CD14-positive monocyte (primary cell): ENCODE measurements at regions not wholly inside any gene's neighbourhood (a gene's known extent, or its start where the extent isn't known, plus 50 kb on each side); places are given as distances from the start of the nearest gene placed in this dataset.

Experiments
- DNase-seq, 3 donors: peaks; one replicate each; pipeline ENCODE4 v3.0.0-alpha.2; 2011 to 2022
- H2AFZ ChIP-seq: 2 replicates; pipeline ENCODE4 v1.6.0; 2012; ENCODE audit warnings: mild to moderate bottlenecking, low read depth, low read length, inconsistent platforms; ENCODE audit not compliant: insufficient read depth, poor library complexity, severe bottlenecking
- H3K27ac ChIP-seq, 2 donors: 1 replicate in 1 of 2; 2 replicates in 1 of 2; pipeline ENCODE4 v1.5.1; 2012 to 2013; ENCODE audit warnings: low read length in 2 of 2, control low read depth in 1 of 2, inconsistent platforms in 1 of 2, low read depth in 1 of 2, mild to moderate bottlenecking in 1 of 2
- H3K27me3 ChIP-seq, 2 donors: one replicate each; pipeline versions ENCODE4 v1.6.0 to v1.6.1; 2011 to 2013; ENCODE audit warnings: low read length in 2 of 2; ENCODE audit not compliant: control insufficient read depth in 2 of 2, insufficient read depth in 2 of 2
- H3K36me3 ChIP-seq, 2 donors: replicated peaks in 1 of 2; 1 replicate in 1 of 2; 2 replicates in 1 of 2; pipeline versions ENCODE4 v1.5.1 to v1.6.1; 2012 to 2013; ENCODE audit warnings: low read length in 2 of 2, control low read depth in 1 of 2, inconsistent platforms in 1 of 2, mild to moderate bottlenecking in 1 of 2; ENCODE audit not compliant: insufficient read depth in 2 of 2, control insufficient read depth in 1 of 2
- H3K4me1 ChIP-seq, 2 donors: 1 replicate in 1 of 2; 2 replicates in 1 of 2; pipeline versions ENCODE4 v1.5.1 to v1.6.1; 2012 to 2013; ENCODE audit warnings: low read length in 2 of 2, control low read depth in 1 of 2, inconsistent platforms in 1 of 2, mild to moderate bottlenecking in 1 of 2, moderate library complexity in 1 of 2; ENCODE audit not compliant: insufficient read depth in 2 of 2, control insufficient read depth in 1 of 2
- H3K4me2 ChIP-seq: replicated peaks from 2 replicates; pipeline ENCODE3; 2012; ENCODE audit warnings: low read length, moderate library complexity, mild to moderate bottlenecking; ENCODE audit not compliant: poor library complexity, severe bottlenecking; ENCODE audit errors: extremely low read depth
- H3K4me3 ChIP-seq, 3 experiments: fragments of 200-600 bp in 1 of 3; sonication (generic) in 1 of 3; replicated peaks in 1 of 3; 1 replicate in 2 of 3; 2 replicates in 1 of 3; pipeline ENCODE4 v1.5.1; 2011 to 2013; ENCODE audit warnings: low read length in 3 of 3, mild to moderate bottlenecking in 3 of 3, control low read depth in 2 of 3, low read depth in 2 of 3, inconsistent platforms in 1 of 3, moderate library complexity in 1 of 3
- H3K79me2 ChIP-seq: 2 replicates; pipeline ENCODE4 v1.6.0; 2012; ENCODE audit warnings: mild to moderate bottlenecking, control low read depth, inconsistent platforms, low read length, moderate library complexity; ENCODE audit not compliant: insufficient read depth
- H3K9ac ChIP-seq: 2 replicates; pipeline ENCODE4 v1.6.0; 2017; ENCODE audit warnings: low read length, mild to moderate bottlenecking; ENCODE audit not compliant: insufficient read depth, poor library complexity, severe bottlenecking
- H3K9me3 ChIP-seq, 2 donors: replicated peaks in 1 of 2; 1 replicate in 1 of 2; 2 replicates in 1 of 2; pipeline versions ENCODE4 v1.5.1 to v1.6.1; 2012 to 2013; ENCODE audit warnings: low read length in 2 of 2, control low read depth in 1 of 2; ENCODE audit not compliant: control insufficient read depth in 1 of 2, insufficient read depth in 1 of 2
- H4K20me1 ChIP-seq: 2 replicates; pipeline ENCODE4 v1.6.0; 2012; ENCODE audit warnings: mild to moderate bottlenecking, low read length, control low read depth, moderate library complexity; ENCODE audit not compliant: insufficient read depth
- H3K27ac Mint-ChIP-seq, 7 donors: one replicate each; pipeline ENCODE4 v1.8.0; 2020; ENCODE audit warnings: mild to moderate bottlenecking in 7 of 7, mixed read lengths in 7 of 7, moderate library complexity in 6 of 7, inconsistent platforms in 2 of 7
- H3K27me3 Mint-ChIP-seq, 3 donors: one replicate each; pipeline ENCODE4 v1.8.0; 2021 to 2022; ENCODE audit warnings: low read depth in 3 of 3, mild to moderate bottlenecking in 3 of 3, mixed read lengths in 3 of 3, moderate library complexity in 3 of 3, inconsistent platforms in 1 of 3
- H3K36me3 Mint-ChIP-seq, 2 donors: one replicate each; pipeline ENCODE4 v1.8.0; 2020; ENCODE audit warnings: mixed read lengths in 2 of 2, inconsistent platforms in 1 of 2, mild to moderate bottlenecking in 1 of 2
- H3K4me1 Mint-ChIP-seq: one replicate; pipeline ENCODE4 v1.8.0; 2020; ENCODE audit warnings: mild to moderate bottlenecking, mixed read lengths
- H3K4me3 Mint-ChIP-seq, 2 donors: one replicate each; pipeline ENCODE4 v1.8.0; 2020; ENCODE audit warnings: mild to moderate bottlenecking in 2 of 2, mixed read lengths in 2 of 2, moderate library complexity in 1 of 2
- H3K9me3 Mint-ChIP-seq, 7 donors: one replicate each; pipeline ENCODE4 v1.8.0; 2020 to 2022; ENCODE audit warnings: mixed read lengths in 7 of 7, mild to moderate bottlenecking in 6 of 7, moderate library complexity in 6 of 7, inconsistent platforms in 2 of 7
- WGBS: methylation state at CpG from one replicate; pipeline ENCODE4 v1.1.5; 2013; ENCODE audit warnings: missing lambda C conversion rate; ENCODE audit not compliant: insufficient coverage; 5-methylcytosine and 5-hydroxymethylcytosine counted together
- intact Hi-C, 2 donors: fragments of 100-400 bp; cut with micrococcal nuclease; formaldehyde crosslinking; loops; one replicate each; pipeline versions ENCODE4 v1.15.0 to v1.15.1; 2023
- TF ChIP-seq, protein P1 (sequence below): fragments of 200-600 bp; IDR thresholded peaks from one replicate; pipeline ENCODE4 v1.8.0; 2022; ENCODE audit warnings: antibody characterized with exemption, mild to moderate bottlenecking

DNA sequence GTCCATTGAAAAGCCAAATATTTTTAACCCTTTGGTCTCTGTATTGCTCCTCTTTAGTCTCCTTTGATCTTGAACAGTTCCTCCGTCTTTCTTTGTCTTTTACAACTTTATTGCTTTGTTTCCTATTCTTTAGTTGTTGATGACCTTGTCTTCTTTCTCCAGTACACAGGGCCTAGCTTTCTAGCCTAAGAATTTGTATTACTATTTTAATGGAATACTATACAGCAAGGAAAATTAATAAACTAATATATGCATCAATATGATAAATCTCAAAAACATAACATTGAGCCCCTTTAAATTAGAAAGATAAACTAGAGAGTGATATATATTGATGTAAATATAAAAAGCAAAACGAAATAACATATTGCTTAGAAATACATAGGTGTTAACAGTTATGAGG is 88.7 kb downstream of the NR1D2 start:
- Mint-ChIP-seq H3K27ac (no peak overlapping the region), H3K36me3 (no peaks in the 10 kb centered on the region), H3K27me3 (no peaks in the 10 kb centered on the region), H3K4me3 (no peak overlapping the region), H3K4me1 (no peaks in the 10 kb centered on the region), H3K9me3 (peaks cover 0 to 4% (median 2%) of the 10 kb centered on the region in 7 donors)
- Histone ChIP-seq H4K20me1 (no peaks in the 10 kb centered on the region), H2AFZ (no peak overlapping the region), H3K27ac (no peak overlapping the region), H3K4me1 (no peaks in the 10 kb centered on the region), H3K27me3 (no peaks in the 10 kb centered on the region), H3K9me3 (no peaks in the 10 kb centered on the region), H3K9ac (no peak overlapping the region), H3K4me2 (no peak overlapping the region), H3K4me3 (no peak overlapping the region), H3K79me2 (no peaks in the 10 kb centered on the region), H3K36me3 (no peaks in the 10 kb centered on the region)
- intact Hi-C loops: no loop called here
- DNase-seq: no peak
- no CpG with 5 or more reads among the region's 2 CpGs for WGBS
- TF ChIP-seq, protein P1, sequence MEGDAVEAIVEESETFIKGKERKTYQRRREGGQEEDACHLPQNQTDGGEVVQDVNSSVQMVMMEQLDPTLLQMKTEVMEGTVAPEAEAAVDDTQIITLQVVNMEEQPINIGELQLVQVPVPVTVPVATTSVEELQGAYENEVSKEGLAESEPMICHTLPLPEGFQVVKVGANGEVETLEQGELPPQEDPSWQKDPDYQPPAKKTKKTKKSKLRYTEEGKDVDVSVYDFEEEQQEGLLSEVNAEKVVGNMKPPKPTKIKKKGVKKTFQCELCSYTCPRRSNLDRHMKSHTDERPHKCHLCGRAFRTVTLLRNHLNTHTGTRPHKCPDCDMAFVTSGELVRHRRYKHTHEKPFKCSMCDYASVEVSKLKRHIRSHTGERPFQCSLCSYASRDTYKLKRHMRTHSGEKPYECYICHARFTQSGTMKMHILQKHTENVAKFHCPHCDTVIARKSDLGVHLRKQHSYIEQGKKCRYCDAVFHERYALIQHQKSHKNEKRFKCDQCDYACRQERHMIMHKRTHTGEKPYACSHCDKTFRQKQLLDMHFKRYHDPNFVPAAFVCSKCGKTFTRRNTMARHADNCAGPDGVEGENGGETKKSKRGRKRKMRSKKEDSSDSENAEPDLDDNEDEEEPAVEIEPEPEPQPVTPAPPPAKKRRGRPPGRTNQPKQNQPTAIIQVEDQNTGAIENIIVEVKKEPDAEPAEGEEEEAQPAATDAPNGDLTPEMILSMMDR: no peak

DNA sequence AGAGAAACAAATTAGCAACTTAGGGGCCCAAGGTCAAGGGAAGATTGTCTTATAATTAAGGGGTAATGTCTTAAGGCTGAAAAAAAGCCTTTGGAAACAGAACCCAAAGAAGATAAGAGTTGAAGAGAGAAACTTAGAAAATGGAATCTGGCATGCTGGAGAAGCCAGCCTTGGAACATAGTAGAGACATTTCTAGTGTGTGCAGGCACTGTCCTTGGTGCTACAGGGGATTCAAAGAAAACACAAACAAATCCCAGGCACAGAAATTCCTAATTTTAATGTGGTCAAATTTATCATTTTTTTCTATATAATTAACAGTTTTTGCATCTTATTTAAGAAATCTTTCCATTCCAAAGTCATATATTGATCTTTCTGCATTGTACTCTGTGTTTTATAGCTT is 89.4 kb downstream of the NR1D2 start:
- H3K4me2 ChIP-seq: no peak overlapping the region
- TF ChIP-seq, protein P1: no peak

More for the DNA sequence above, 89.4 kb downstream of the NR1D2 start:
- H3K4me3 ChIP-seq: no peak overlapping the region
- no peak overlapping the region for H3K4me3 Mint-ChIP-seq
- DNase-seq: no peak
- H3K9me3 Mint-ChIP-seq: peaks cover 0 to 4% (median 2%) of the 10 kb centered on the region in 7 donors
- no peaks in the 10 kb centered on the region for H3K36me3 Mint-ChIP-seq
- H4K20me1 ChIP-seq: no peaks in the 10 kb centered on the region
- H3K9me3 ChIP-seq: no peaks in the 10 kb centered on the region
- H3K9ac ChIP-seq: no peak overlapping the region
- no peak overlapping the region for H3K27ac Mint-ChIP-seq
- H3K4me1 Mint-ChIP-seq: no peaks in the 10 kb centered on the region
- no peaks in the 10 kb centered on the region for H3K4me1 ChIP-seq
- no peaks in the 10 kb centered on the region for H3K36me3 ChIP-seq
- no peaks in the 10 kb centered on the region for H3K27me3 ChIP-seq
- no peaks in the 10 kb centered on the region for H3K27me3 Mint-ChIP-seq
- no peak overlapping the region for H3K27ac ChIP-seq
- intact Hi-C loops: no loop called here
- no peak overlapping the region for H2AFZ ChIP-seq
- no peaks in the 10 kb centered on the region for H3K79me2 ChIP-seq
